ENCODE measurements at regions not wholly inside any gene's neighbourhood (a gene's known extent, or its start where the extent isn't known, plus 50 kb on each side); places are given as distances from the start of the nearest gene placed in this dataset.

- TF ChIP-seq POLR2AphosphoS5 (IDR thresholded peaks at IDR 0.05) (no peak), CTCF (IDR thresholded peaks at IDR 0.05) (no peak)
These were observed 171.0 kb downstream of the CYP26B1 start for GRCh38 chr2:71976685-71977084.
